MM.1S (cell line): ENCODE measurements at regions not wholly inside any gene's neighbourhood (a gene's known extent, or its start where the extent isn't known, plus 50 kb on each side); places are given as distances from the start of the nearest gene placed in this dataset.

ENCODE experiments used
- CTCF ChIP-seq: fragments of 300-600 bp; sonication (generic); IDR thresholded peaks from 2 replicates; pipeline ENCODE4 v1.5.1; 2016; ENCODE audit warnings: antibody characterized with exemption, low read length, mixed read lengths
- EZH2 ChIP-seq: fragments of 300-600 bp; sonication (generic); optimal IDR thresholded peaks from 2 replicates; pipeline ENCODE3; 2017; ENCODE audit warnings: low read depth, mild to moderate bottlenecking, antibody characterized with exemption, low read length, mixed read lengths

- TF ChIP-seq CTCF (no peak), EZH2 (no peak)
Measured at GRCh38 chr20:23164176-23164601, 78.1 kb upstream of the CD93 start.
